Stimulated activated CD4-positive, alpha-beta T cell treated with anti-CD3 and anti-CD28 coated beads, Interleukin-4, amount 100 ng/mL, for 24 hours (primary cell): ENCODE measurements at regions not wholly inside any gene's neighbourhood (a gene's known extent, or its start where the extent isn't known, plus 50 kb on each side); places are given as distances from the start of the nearest gene placed in this dataset.
"Not testable (repeated sequence)": the region's sequence is repeated elsewhere in the genome, so short reads cannot be mapped to it uniquely, and the experiment has no call there.

Source experiments
- DNase-seq: peaks from one replicate; pipeline ENCODE4 v3.0.0-alpha.2; 2020

- DNase-seq = no peak
Observed at GRCh38 chr12:127911291-127911690, 355.7 kb upstream of the TMEM132C start.

DNA sequence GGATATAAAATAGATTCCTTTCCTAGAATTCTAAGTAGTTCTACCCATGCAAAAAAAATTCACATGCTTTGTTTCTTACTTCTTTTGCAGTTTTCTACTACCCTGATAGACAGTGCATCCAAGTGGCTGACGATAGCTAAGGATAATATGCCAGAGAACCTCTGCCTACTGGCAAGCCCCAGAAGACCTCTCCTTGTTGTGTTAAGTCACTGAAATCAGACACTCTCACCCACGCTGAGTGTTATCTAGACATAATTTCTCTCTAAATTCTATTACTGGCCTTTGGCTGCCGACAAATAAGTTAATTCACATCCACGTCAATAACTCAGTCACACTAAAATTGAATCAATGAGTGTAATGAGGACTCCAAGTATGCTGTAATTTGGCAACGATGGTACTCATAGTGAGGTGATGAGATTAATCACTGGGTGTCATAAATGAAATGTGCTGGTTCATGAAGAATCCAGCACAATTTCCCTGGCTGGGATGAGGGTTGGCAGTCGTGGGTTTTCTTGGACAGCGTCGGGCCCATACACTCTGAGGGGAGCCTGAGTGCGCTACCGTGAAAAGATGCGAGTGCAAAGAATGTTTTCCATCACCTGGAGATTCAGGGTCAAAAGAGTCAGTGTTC is 354.8 kb upstream of the TMEM132C start:
- DNase-seq = no peak

DNA sequence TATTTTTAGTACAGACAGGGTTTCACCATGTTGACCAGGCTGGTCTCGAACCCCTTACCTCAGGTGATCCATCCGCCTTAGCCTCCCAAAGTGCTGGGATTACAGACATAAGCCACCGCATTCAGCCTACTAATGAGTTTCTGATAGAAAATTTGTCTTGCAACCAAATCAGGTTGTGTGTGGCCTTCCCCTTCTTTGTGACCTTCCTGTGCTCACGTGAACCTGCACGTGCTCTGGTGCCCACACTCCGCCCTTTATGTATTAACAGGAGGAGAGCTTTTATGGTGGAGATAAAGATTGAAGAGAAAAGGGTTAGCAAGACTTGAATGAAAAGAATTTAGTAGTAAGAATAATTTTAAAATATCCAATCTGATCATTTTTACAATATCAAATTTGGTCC is 343.5 kb upstream of the TMEM132C start:
- DNase-seq = no peak

DNA sequence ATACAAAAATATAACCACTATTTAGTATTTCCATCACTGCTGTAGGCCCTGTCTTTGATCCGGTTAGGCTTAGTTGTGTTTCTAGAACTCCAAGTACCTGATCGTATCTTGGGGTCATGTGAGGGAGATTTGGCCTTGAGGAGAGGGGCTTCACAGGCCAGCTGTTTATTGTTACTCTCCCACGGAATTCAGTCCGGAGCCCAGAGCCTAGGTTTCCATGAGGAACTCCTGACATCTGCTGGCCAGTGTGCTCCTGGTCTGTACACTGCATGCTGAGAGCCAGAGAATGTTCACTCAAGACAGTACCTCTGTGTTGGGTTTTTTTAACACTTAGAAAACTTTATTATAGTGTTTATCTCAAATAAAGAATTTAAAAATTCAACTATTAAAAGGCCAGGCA is 341.0 kb upstream of the TMEM132C start:
- DNase-seq = no peak

DNA sequence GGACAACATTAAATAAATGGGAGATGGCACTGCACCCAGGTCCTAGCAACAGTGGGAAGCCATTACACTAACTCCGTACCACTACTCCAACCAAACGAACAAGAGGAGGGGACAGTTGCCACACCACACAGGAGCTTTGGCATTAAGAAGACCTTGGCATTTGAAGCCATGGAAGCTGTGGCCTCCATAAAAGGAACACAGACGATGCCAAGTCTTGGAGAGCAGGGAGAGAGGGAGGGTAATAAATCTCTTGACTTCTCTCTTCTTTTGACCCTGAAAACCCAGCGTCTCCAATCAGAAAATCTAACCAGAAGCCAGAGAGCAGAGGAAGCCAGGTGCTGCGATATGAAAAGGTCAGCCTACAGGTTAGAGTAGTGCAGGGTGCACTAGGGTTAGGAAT is 338.8 kb upstream of the TMEM132C start:
- DNase-seq = no peak

GRCh38 chr12:127928615-127929571 is 338.1 kb upstream of the TMEM132C start:
- DNase-seq = no peak

- no peak for DNase-seq
Observed at GRCh38 chr12:127930122-127930521, 336.8 kb upstream of the TMEM132C start.

DNA sequence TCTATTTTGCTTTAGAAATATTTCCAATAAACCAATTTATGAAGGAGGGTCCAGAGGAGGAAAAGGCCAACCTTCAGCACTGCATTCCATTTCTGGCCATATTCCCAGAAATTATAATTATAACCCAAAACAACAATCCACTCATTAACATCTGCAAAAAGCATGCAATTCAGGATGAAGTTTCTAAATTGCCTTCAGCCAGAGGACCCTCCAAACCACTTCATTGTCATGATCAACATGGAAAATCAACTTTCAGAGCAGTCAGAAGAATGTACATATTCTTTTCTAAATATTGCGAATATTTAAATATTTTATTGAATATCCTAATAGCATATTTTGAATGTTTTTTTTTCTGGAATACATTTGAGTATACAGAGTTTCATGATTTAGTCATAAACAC is 332.6 kb upstream of the TMEM132C start:
- DNase-seq = no peak

DNA sequence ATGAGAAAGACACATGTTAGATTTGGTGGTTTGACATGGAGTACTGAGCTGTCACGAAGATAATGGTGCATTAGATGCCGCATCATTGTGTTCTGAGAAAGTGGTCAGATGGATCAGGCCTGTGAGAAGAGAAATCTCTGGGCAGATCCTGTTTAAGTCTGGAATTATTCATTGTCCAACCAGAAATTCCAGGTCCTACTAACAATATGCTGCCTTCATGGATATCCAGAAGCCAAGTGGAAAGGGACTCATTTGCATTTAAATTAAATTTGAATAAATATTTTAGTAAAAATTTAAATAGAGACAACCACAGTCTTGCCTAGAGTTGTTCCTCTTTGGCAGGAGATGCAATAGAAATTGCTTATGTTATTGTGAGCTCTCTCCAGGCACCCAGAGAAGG is 330.5 kb upstream of the TMEM132C start:
- DNase-seq = no peak

GRCh38 chr12:127941332-127941731 is 325.6 kb upstream of the TMEM132C start:
- DNase-seq = no peak

DNA sequence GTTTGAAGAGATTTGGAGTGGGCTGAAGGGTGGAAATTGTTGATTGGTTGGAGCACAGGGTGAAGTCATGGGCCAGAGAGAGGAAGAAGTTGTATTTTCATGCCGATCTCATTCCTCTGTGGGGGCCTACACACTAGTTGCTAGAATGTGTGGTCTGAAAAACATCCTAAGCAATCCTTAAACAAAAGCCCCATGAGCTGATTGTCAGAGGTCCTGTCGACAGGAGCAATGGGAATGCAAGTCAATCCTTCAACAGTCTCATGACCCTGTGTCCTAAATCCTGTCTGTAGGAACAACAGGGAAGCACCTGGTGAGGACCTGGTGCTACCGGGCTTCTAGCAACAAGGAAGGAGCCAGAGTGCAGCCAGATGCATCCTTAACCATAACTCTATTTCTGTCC is 324.0 kb upstream of the TMEM132C start:
- DNase-seq = no peak

GRCh38 chr12:127943481-127944210 is 323.3 kb upstream of the TMEM132C start:
- no peak for DNase-seq

DNA sequence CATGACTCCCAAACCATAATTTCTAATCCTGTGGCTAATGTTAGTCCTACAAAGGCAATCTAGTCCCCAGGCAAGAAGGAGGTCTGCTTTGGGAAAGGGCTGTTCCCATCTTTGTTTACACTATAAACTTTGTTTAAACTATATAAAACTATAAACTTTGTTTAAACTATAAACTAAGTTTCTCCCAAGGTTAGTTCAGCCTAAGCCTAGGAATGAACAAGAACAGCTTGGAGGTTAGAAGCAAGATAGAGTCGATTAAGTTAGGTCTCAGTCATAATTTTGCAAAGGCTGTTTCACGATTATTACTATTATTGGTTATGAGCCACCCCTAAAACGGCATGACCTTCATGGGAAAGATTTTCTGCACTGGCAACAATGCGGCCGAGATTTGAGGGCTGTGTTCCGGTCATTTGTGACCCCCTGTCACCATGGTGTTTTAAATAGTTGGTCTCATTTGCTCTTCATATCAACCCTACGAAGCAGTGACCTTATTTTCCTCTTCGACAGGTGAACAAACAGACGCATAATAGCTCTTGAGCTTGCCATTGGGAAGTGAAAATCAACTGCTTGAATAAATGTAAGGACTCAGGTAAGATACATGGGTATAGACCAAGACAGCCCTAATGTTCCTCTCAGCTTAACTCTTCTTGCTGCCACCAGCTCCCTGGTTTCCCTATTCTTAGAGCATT is 322.6 kb upstream of the TMEM132C start:
- DNase-seq = no peak

DNA sequence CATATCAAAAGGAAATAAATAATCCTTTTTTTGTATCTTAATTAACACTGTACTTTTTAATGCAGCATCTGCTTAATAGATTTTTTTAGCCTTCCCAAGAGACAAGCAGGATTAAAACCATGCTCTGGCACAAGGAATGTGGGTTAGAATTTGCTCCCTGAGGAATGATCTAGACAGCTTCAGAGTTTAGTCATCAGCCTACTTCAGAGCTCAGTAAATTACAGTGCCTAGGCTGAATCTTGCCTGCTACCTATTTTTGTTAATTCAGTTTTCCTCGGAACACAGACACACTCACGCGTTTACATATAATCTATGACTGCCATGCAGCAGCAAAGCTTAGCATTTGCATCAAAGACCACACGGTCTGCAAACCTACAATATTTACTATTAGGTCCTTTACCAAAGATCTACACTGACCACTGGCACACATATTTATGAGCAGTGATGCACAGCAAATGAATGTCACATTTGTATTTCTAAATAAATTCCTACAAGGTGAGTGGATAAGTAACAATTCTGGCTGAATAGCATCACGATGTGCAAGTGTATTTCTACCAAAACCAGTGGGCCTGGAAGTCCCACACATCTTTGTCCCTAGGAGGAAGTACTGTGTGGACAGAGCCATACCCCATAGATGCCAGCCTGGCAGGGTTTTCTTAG is 309.8 kb upstream of the TMEM132C start:
- no peak for DNase-seq

DNA sequence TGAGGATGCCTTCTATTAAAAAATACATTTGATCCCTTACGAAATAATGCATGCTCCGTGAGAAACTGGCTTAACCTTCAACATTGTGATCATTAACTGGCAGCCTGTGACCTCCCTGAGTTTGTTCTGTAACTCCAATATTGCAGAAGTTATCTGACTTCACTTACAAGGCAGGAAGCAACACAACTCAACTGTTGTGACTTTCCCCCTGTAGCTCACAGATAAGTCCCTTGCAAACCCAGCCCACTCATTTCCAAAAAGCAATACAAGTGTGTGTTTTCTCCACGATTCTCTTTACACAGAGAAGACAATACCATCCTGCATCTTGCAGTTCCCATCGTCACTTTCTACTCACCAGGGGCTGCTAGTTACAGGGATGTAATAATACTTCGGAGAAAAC is 304.7 kb upstream of the TMEM132C start:
- DNase-seq = no peak

DNA sequence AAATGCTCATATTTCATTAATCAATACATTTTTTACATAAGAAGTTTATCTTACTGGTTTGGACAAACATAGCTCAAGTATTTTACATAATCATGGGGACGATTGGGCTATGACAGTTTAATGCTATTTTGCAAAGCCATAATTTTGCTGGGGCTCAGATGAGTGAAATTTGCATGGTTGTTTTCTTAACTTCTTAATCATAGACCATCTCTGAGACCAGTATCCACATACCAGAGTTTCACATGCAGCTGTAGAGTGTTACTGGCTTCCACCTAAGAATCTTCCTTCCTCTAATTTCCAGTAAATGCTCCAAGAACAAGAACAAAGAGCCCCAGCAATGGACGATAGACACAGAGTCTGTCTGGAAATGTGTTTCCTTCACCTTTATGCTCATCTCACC is 303.0 kb upstream of the TMEM132C start:
- no peak for DNase-seq

- no peak for DNase-seq
Observed at GRCh38 chr12:127964717-127965116, 302.3 kb upstream of the TMEM132C start.

GRCh38 chr12:127966331-127966730 is 300.6 kb upstream of the TMEM132C start:
- DNase-seq = no peak

- no peak for DNase-seq
Observed at GRCh38 chr12:127970491-127970890, 296.5 kb upstream of the TMEM132C start.

- no peak for DNase-seq
Observed at GRCh38 chr12:127980585-127980984, 286.4 kb upstream of the TMEM132C start.

GRCh38 chr12:127981875-127982274 is 285.1 kb upstream of the TMEM132C start:
- DNase-seq = no peak

DNA sequence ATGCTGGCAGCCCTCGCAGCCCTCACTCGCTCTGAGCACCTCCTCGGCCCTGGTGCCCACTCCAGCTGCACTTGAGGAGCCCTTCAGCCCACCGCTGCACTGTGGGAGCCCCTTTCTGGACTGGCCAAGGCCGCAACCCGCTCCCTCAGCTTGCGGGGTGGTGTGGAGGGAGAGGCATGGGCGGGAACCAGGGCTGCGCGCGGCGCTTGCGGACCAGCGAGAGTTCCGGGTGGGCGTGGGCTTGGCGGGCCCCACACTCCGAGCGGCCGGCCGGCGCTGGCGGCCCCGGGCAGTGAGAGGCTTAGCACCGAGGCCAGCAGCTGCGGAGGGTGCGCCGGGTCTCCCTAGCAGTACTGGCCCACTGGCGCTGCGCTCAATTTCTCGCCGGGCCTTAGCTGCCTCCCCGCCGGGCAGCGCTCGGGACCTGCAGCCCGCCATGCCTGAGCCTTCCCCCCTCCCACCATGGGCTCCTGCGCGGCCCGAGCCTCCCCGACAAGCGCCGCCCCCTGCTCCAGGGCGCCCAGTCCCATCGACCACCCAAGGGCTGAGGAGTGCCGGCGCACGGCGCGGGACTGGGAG is 283.7 kb upstream of the TMEM132C start:
- DNase-seq = not testable (repeated sequence)
